A549 (cell line): ENCODE measurements at regions not wholly inside any gene's neighbourhood (a gene's known extent, or its start where the extent isn't known, plus 50 kb on each side); places are given as distances from the start of the nearest gene placed in this dataset.

Experiments used
- ATAC-seq, 2 experiments: fragments of 200-7000 bp in 1 of 2; fragments of >200 bp in 1 of 2; cut with Nextera tagmentation in 1 of 2; cut with Tn5 transposase in 1 of 2; 3 replicates each; pipeline versions ENCODE4 v1.8.0 to v1.9.1; 2018 to 2020; ENCODE audit warnings: mild to moderate bottlenecking in 1 of 2, moderate library complexity in 1 of 2
- CTCF ChIA-PET: fragments of 300-600 bp; sonication (Branson Sonifier 250); formaldehyde crosslinking; extraction: SDS; loops from one replicate; lab custom pipeline; 2021; ENCODE audit warnings: antibody characterized with exemption, inconsistent platforms; lab: Yijun Ruan, JAX
- POLR2A ChIA-PET: fragments of 350-600 bp; formaldehyde crosslinking; extraction: SDS; loops from one replicate; lab custom pipeline; 2021; ENCODE audit warnings: antibody characterized with exemption, inconsistent platforms; lab: Yijun Ruan, JAX
- DNase-seq, 2 experiments: peaks; one replicate each; pipeline versions ENCODE4 v3.0.0 to v3.0.0-alpha.2; 2011 to 2016; ENCODE audit warnings: low read depth in 1 of 2, low spot score in 1 of 2
- FAIRE-seq: peaks from 2 replicates; lab custom pipeline; 2011; peaks lifted over from hg19 to GRCh38; lab: Jason Lieb, UNC
- H3K27ac ChIP-seq, 2 experiments: fragments of >200 bp; sonication (Bioruptor Twin); formaldehyde crosslinking; 3 replicates each; pipeline ENCODE4 v1.5.1; 2016 to 2017
- H3K4me1 ChIP-seq: fragments of >200 bp; sonication (Bioruptor Twin); formaldehyde crosslinking; 3 replicates; pipeline ENCODE4 v1.6.1; 2016
- H3K4me2 ChIP-seq: fragments of >200 bp; sonication (Bioruptor Twin); formaldehyde crosslinking; 3 replicates; pipeline ENCODE4 v1.6.1; 2016
- H3K4me3 ChIP-seq: fragments of >200 bp; sonication (Bioruptor Twin); formaldehyde crosslinking; 3 replicates; pipeline ENCODE4 v1.5.1; 2016
- H3K9me3 ChIP-seq: fragments of >200 bp; sonication (Bioruptor Twin); formaldehyde crosslinking; 3 replicates; pipeline ENCODE4 v1.6.1; 2016
- ATOH8 ChIP-seq: fragments of 250-450 bp; sonication (Bioruptor Pico); IDR thresholded peaks from 2 replicates; pipeline ENCODE4 v1.5.0; 2020; ENCODE audit warnings: low read depth, mild to moderate bottlenecking, moderate library complexity
- CEBPB ChIP-seq, 2 experiments: fragments of >200 bp in 1 of 2; sonication (Bioruptor Twin) in 1 of 2; formaldehyde crosslinking in 1 of 2; IDR thresholded peaks; 2 replicates each; pipeline ENCODE4 v1.6.1; 2012 to 2016
- CHD2 ChIP-seq: fragments of 150-350 bp; IDR thresholded peaks from 2 replicates; pipeline ENCODE4 v1.6.1; 2014; ENCODE audit warnings: low read length; ENCODE audit not compliant: partially characterized antibody
- CHD4 ChIP-seq: fragments of 200-600 bp; sonication (generic); IDR thresholded peaks from 2 replicates; pipeline ENCODE4 v1.6.1; 2016; ENCODE audit warnings: antibody characterized with exemption, mild to moderate bottlenecking, borderline replicate concordance
- E2F6 ChIP-seq: IDR thresholded peaks from 2 replicates; pipeline ENCODE4 v1.6.1; 2012; ENCODE audit warnings: low read depth, borderline replicate concordance
- EHF ChIP-seq: fragments of 250-450 bp; sonication (Bioruptor Pico); IDR thresholded peaks from 2 replicates; pipeline ENCODE4 v1.5.0; 2020; ENCODE audit warnings: mild to moderate bottlenecking
- ELK1 ChIP-seq: fragments of 150-350 bp; IDR thresholded peaks from 2 replicates; pipeline ENCODE4 v1.6.1; 2014; ENCODE audit warnings: low read depth, mild to moderate bottlenecking, low read length
- ESRRA ChIP-seq: fragments of 150-350 bp; IDR thresholded peaks from 2 replicates; pipeline ENCODE4 v1.6.1; 2014; ENCODE audit warnings: mild to moderate bottlenecking, low read length, borderline replicate concordance
- FOXS1 ChIP-seq: fragments of 250-450 bp; sonication (Bioruptor Pico); IDR thresholded peaks from 2 replicates; pipeline ENCODE4 v1.5.0; 2020; ENCODE audit warnings: mild to moderate bottlenecking, moderate library complexity
- GATA3 ChIP-seq: IDR thresholded peaks from 2 replicates; pipeline ENCODE4 v1.6.1; 2012; ENCODE audit warnings: borderline replicate concordance
- HMGXB4 ChIP-seq: fragments of 250-450 bp; sonication (Bioruptor Pico); IDR thresholded peaks from 2 replicates; pipeline ENCODE4 v1.5.0; 2021; ENCODE audit warnings: mild to moderate bottlenecking, moderate library complexity, borderline replicate concordance
- HOXA7 ChIP-seq: fragments of 250-450 bp; sonication (Bioruptor Pico); IDR thresholded peaks from 2 replicates; pipeline ENCODE4 v1.5.0; 2020; ENCODE audit warnings: mild to moderate bottlenecking, moderate library complexity
- HOXB13 ChIP-seq: fragments of 250-450 bp; sonication (Bioruptor Pico); IDR thresholded peaks from 2 replicates; pipeline ENCODE4 v1.5.0; 2020; ENCODE audit warnings: low read depth, mild to moderate bottlenecking, moderate library complexity
- KDM5A ChIP-seq: fragments of 200-600 bp; sonication (generic); IDR thresholded peaks from 2 replicates; pipeline ENCODE4 v1.6.1; 2016; ENCODE audit warnings: antibody characterized with exemption, mild to moderate bottlenecking
- MYC ChIP-seq: IDR thresholded peaks from 2 replicates; pipeline ENCODE4 v1.6.1; 2012; ENCODE audit warnings: mild to moderate bottlenecking, inconsistent platforms, low read length, improper control_type of control experiment, borderline replicate concordance
- NPAS2 ChIP-seq: fragments of 250-450 bp; sonication (Bioruptor Pico); IDR thresholded peaks from 2 replicates; pipeline ENCODE4 v1.8.0; 2022; ENCODE audit warnings: mild to moderate bottlenecking, moderate library complexity, borderline replicate concordance
- POLR2A ChIP-seq: IDR thresholded peaks from 2 replicates; pipeline ENCODE4 v1.6.1; 2012; ENCODE audit warnings: mild to moderate bottlenecking, low read length
- RAD21 ChIP-seq, 2 experiments: fragments of >200 bp in 1 of 2; sonication (Bioruptor Twin) in 1 of 2; formaldehyde crosslinking in 1 of 2; IDR thresholded peaks in 1 of 2; conservative IDR thresholded peaks in 1 of 2; 2 replicates in 1 of 2; 3 replicates in 1 of 2; pipeline ENCODE4 v1.6.1; 2012 to 2018; ENCODE audit warnings: inconsistent platforms in 1 of 2
- RFX5 ChIP-seq: fragments of 450-650 bp; IDR thresholded peaks from 2 replicates; pipeline ENCODE4 v1.7.1; 2014; ENCODE audit warnings: antibody characterized with exemption, mild to moderate bottlenecking, moderate library complexity
- RNF2 ChIP-seq: fragments of 200-600 bp; sonication (generic); IDR thresholded peaks from 2 replicates; pipeline ENCODE4 v1.6.1; 2016; ENCODE audit warnings: low read depth, mild to moderate bottlenecking, antibody characterized with exemption, moderate library complexity, borderline replicate concordance
- SMC3 ChIP-seq: fragments of >200 bp; sonication (Bioruptor Twin); formaldehyde crosslinking; IDR thresholded peaks from 3 replicates; pipeline ENCODE4 v1.6.1; 2018; ENCODE audit warnings: inconsistent platforms
- SREBF2 ChIP-seq: fragments of 450-650 bp; IDR thresholded peaks from 2 replicates; pipeline ENCODE4 v1.6.1; 2014; ENCODE audit warnings: mild to moderate bottlenecking, moderate library complexity
- TP53 ChIP-seq: fragments of 250-450 bp; sonication (Bioruptor Pico); IDR thresholded peaks from 2 replicates; pipeline ENCODE4 v1.5.0; 2021; ENCODE audit warnings: mild to moderate bottlenecking, moderate library complexity

- no peaks in the 10 kb centered on the region for H3K9me3 ChIP-seq
- no peak overlapping the region for H3K4me2 ChIP-seq
- H3K4me3 ChIP-seq = no peak overlapping the region
- peaks cover 14% of the 10 kb centered on the region for H3K4me1 ChIP-seq
- ChIA-PET POLR2A (no interaction called here), CTCF (interaction anchor here (1.2 kb wide), 1 partner anchor 9 kb away, joined by 3 read pairs; no protein-coding TSS in a partner anchor)
- FAIRE-seq = no peak
- no peak for ATAC-seq
- TF ChIP-seq POLR2A (no peak), HOXB13 (no peak), CHD2 (no peak), SMC3 (no peak)
- H3K27ac ChIP-seq = no peak overlapping the region
- DNase-seq = no peak
Measured at GRCh38 chr2:217660423-217660822, 342.4 kb downstream of the TNS1 start.

GRCh38 chr2:217658806-217659205 lies 344.0 kb downstream of the TNS1 start:
- H3K9me3 ChIP-seq = no peaks in the 10 kb centered on the region
- POLR2A ChIA-PET = no interaction called here
- H3K4me3 ChIP-seq = no peak overlapping the region
- ATAC-seq = no peak
- TF ChIP-seq POLR2A (no peak), RNF2 (no peak), RFX5 (no peak), ESRRA (no peak), KDM5A (no peak), ELK1 (no peak), EHF (CRISPR knock-in tag) (no peak), TP53 (no peak), HMGXB4 (no peak), FOXS1 (CRISPR knock-in tag) (no peak), CEBPB (IDR thresholded peaks at IDR 0.05) (no peak), ATOH8 (CRISPR knock-in tag) (no peak), RAD21 (conservative IDR thresholded peaks at IDR 0.05 in 1 of 2, IDR thresholded peaks at IDR 0.05 in 1 of 2) (no peak), E2F6 (no peak), SREBF2 (no peak), MYC (no peak), CHD4 (no peak), NPAS2 (CRISPR knock-in tag) (no peak), HOXA7 (CRISPR knock-in tag) (no peak), GATA3 (no peak)
- no peak for DNase-seq
- peaks cover 19% of the 10 kb centered on the region for H3K4me1 ChIP-seq
- no peak overlapping the region for H3K27ac ChIP-seq
- CTCF ChIA-PET = no interaction called here
- no peak for FAIRE-seq
- H3K4me2 ChIP-seq = no peak overlapping the region
